HT1080 (cell line): ENCODE measurements at regions not wholly inside any gene's neighbourhood (a gene's known extent, or its start where the extent isn't known, plus 50 kb on each side); places are given as distances from the start of the nearest gene placed in this dataset.

Source experiments
- DNase-seq: peaks from one replicate; pipeline ENCODE4 v3.0.0-alpha.2; 2015; ENCODE audit warnings: low read depth

- peak; percentile 36 for DNase-seq
These were observed 186.6 kb upstream of the MTNR1B start for GRCh38 chr11:92782806-92783205.

GRCh38 chr11:92784331-92784730, 185.1 kb upstream of the MTNR1B start:
- DNase-seq = no peak

DNA sequence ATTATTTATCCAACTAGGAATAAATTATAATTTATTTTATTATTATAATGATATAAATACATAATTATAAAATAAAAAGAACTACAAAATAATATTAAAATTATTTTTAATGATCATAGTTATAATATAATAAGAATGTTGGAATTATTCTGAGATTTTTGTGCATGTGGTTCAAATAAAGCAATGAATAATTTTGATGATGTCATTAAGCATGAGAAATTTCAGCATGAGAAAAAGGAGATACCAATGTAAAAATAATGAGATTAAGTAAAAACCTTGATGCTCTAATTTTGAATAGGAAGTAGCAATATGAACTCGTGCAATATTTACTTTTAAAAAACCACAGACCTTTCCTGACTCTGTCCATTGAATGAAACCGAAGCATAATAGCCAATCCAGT, 181.8 kb upstream of the MTNR1B start:
- no peak for DNase-seq

DNA sequence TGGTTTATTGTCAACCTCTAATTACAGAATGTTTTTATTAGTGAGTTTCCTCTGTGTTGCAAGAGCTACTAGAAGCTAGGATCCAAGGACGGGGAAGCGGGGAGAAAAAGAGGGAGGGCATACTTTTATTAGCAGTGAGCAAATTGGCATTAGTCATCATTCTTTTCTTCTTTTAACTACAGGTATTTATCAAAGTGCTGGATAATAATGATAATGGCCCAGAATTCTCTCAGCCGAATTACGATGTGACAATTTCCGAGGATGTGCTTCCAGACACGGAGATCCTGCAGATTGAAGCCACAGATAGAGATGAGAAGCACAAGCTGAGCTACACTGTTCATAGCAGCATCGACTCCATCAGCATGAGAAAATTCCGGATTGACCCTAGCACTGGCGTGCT, 179.7 kb upstream of the MTNR1B start:
- DNase-seq = no peak

DNA sequence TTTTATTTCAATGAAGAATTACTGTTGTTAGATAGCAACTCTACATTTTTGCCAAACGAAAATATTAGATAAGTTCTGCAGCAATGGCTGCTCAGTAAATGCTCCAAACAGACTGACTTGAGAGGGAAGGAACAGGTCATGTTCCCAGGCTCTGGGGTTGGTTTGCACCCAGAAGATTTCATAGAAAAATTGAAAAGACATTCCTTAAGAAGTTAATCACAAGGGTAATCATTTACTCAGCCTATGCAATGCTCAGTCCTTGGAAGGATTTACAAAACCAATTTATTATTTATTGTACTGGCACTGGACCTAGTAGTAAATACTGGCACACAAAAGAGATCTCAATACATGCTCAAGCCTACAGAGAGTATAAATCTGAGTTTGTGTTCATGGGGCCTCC, 179.1 kb upstream of the MTNR1B start:
- no peak for DNase-seq

DNA sequence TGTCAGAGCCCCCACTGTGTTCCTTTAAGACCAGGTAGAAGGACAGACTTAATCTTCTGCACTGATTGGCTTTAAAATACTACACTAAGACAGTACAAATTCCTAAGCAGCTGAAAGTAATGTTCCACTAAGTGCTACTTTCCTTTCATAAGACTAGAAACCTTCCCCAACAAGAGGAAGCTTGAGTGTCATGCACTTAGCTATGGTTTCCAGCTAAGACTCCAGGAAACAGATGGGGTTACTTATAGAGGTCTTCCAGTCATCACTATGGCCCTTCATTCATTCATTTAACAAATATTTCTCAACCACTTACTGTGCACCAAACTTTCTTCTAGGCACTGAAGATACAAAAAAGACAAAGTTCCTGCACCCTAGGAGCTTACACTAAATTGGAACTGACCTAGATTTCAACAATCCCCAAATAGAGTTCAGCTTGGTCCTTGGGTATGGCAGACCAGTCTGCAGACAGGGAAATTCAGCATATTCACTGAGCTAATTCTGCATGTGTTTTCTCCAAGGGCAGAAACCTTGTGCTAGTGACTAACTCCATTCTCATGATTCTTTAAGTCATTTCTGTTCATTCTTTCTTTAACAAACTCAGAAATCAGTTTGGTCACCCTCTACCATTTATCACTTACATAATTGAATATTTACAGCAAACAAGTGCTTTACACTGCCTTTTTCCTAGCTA, 178.4 kb upstream of the MTNR1B start:
- DNase-seq = no peak

DNA sequence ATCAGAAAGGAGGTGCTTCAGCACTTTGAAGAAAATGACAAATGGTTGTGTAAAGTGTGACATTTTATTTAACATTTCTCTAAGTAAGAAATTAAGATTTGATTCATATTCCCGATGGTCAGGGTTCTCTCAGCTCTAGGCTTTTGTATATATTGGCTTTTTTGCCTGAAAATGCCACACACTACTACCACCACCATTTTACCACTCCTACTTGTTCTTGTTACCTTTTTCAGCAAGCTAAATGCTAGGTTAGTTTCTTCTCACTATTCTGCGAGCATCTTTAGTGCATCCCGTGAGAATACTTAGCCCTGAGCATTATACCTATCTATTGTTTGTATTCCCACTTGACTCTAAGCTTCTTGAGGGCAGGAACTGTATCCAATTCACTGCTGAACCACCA, 177.6 kb upstream of the MTNR1B start:
- DNase-seq = no peak

GRCh38 chr11:92793189-92793588, 176.3 kb upstream of the MTNR1B start:
- no peak for DNase-seq

GRCh38 chr11:92794783-92795182, 174.7 kb upstream of the MTNR1B start:
- DNase-seq = no peak

DNA sequence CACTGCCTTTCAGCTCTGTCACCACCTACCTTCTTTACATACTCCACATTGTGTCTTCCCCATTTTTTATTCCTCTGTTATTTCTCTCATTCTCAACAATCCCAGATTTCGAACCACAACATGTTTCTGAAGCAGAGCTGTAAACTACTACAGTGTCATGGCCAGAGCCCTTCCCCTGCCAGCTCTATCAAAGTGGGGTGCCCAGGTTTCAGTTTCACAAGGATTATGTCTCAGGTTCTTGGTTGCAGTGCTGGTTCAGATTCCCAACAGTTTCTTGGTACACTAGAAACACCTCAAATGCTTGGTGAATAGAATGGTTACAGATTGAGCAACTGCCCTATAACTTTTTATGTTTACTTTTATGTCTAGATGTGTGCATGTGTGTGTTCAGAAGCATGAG, 172.7 kb upstream of the MTNR1B start:
- no peak for DNase-seq

DNA sequence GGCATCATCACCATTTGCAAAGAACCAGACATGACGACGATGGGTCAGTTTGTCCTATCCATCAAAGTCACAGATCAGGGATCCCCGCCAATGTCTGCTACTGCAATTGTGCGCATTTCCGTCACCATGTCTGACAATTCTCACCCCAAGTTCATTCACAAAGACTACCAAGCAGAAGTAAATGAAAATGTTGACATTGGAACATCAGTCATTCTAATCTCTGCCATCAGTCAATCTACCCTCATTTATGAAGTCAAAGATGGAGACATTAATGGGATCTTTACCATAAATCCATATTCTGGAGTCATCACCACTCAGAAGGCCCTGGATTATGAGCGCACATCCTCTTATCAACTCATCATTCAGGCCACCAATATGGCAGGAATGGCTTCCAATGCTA, 171.6 kb upstream of the MTNR1B start:
- DNase-seq = no peak

DNA sequence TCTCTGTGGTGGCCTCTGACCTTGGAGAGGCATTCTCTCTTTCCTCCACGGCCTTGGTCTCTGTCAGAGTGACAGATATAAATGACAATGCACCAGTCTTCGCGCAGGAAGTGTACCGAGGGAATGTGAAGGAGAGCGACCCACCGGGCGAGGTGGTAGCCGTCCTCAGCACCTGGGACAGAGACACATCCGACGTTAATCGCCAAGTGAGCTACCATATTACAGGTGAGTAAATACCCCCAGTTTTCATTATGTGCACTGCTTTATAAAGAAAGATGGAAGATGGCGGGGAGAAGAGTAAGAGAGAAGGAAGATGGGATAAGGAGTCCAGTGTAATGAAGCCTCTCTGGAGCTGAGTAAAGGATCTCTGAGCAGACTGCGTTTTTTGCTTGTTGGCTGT, 167.8 kb upstream of the MTNR1B start:
- no peak for DNase-seq

GRCh38 chr11:92802644-92803043, 166.8 kb upstream of the MTNR1B start:
- no peak for DNase-seq

- no peak for DNase-seq
These were observed 166.1 kb upstream of the MTNR1B start for GRCh38 chr11:92803391-92803790.

DNA sequence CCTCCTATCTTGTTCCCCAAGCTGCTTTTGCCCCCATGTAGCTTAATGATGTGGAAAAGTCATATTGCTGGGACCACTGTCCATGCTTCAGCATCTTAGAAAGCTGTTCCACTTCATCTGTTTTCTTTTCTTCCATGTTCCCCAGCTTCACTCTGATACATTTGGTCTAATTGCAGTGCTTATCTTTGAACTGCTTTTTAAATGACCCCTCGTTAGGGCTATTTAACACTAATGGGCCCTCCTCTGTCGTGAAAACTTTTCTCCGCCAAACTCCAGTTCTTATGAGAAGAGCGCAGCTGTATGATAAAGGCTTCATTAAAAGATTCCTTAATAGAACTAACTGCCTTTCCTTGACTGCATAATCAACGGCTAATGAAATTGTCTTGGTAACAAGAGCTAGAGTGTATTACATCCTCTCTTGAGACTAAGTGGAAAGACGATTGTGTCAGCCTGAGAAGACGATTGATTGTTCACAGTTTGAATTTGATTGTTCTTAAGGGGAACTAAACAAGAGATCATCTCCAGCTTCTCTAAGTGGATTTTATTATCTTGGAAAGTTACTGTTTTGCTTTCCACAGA, 165.0 kb upstream of the MTNR1B start:
- DNase-seq = no peak

- no peak for DNase-seq
These were observed 161.4 kb upstream of the MTNR1B start for GRCh38 chr11:92808022-92808421.

DNA sequence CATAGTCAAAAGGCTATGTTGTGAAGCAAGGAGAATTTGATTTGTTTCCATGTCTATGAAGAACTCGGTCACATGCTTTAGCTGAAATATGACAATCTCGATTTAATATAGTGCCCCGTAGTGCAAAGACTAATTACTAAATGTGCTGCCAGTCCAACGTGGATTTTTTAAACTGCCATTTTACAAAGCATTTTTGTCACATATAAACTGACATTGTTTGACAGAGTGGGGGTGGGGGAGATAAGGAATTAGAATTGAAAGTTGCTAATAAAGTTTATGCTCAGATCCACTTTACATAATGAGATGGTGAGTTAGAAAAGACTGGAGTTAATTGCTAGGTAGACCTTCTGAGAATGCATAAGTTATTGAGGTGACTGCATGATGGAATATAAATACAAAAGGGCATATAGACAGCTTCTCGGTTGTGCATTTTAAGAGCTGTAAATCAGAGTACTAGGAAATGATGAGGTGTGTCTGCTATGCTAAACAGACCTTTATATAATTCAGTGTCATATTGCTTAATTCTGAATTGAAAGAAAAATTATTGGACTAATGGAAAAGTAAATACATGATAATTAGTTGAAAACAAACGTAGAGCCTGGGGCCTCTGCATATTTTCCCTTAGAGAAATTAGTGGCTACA, 158.9 kb upstream of the MTNR1B start:
- no peak for DNase-seq

GRCh38 chr11:92811341-92811740, 158.1 kb upstream of the MTNR1B start:
- DNase-seq = no peak

GRCh38 chr11:92812841-92813240, 156.6 kb upstream of the MTNR1B start:
- no peak for DNase-seq

GRCh38 chr11:92819830-92820229, 149.6 kb upstream of the MTNR1B start:
- DNase-seq = peak; percentile 16

- no peak for DNase-seq
These were observed 148.6 kb upstream of the MTNR1B start for GRCh38 chr11:92820860-92821259.

GRCh38 chr11:92822410-92822809, 147.0 kb upstream of the MTNR1B start:
- no peak for DNase-seq

- no peak for DNase-seq
These were observed 143.3 kb upstream of the MTNR1B start for GRCh38 chr11:92826136-92826535.
